HEK293 (cell line): ENCODE measurements at regions not wholly inside any gene's neighbourhood (a gene's known extent, or its start where the extent isn't known, plus 50 kb on each side); places are given as distances from the start of the nearest gene placed in this dataset.

Experiments
- CTCF ChIP-seq: fragments of 450-650 bp; formaldehyde crosslinking; IDR thresholded peaks from 2 replicates; pipeline ENCODE4 v1.5.1; 2016; ENCODE audit warnings: missing biosample characterization, missing genetic modification characterization
- MYNN ChIP-seq: fragments of 450-650 bp; formaldehyde crosslinking; IDR thresholded peaks from 2 replicates; pipeline ENCODE4 v1.5.1; 2016; ENCODE audit warnings: missing biosample characterization, missing genetic modification characterization, borderline replicate concordance
- REPIN1 ChIP-seq: fragments of 450-650 bp; formaldehyde crosslinking; IDR thresholded peaks from 2 replicates; pipeline ENCODE4 v1.5.1; 2017; ENCODE audit warnings: missing biosample characterization, missing genetic modification characterization, low read depth
- YY1 ChIP-seq: fragments of 450-650 bp; formaldehyde crosslinking; IDR thresholded peaks from 2 replicates; pipeline ENCODE4 v1.5.1; 2018; ENCODE audit warnings: missing biosample characterization, missing genetic modification characterization
- ZNF23 ChIP-seq: fragments of 450-650 bp; formaldehyde crosslinking; IDR thresholded peaks from 2 replicates; pipeline ENCODE4 v1.5.1; 2016; ENCODE audit warnings: missing biosample characterization, missing genetic modification characterization, borderline replicate concordance
- ZNF558 ChIP-seq: fragments of 450-650 bp; formaldehyde crosslinking; IDR thresholded peaks from 2 replicates; pipeline ENCODE4 v1.5.1; 2016; ENCODE audit warnings: missing biosample characterization, missing genetic modification characterization
- ZNF639 ChIP-seq: fragments of 450-650 bp; formaldehyde crosslinking; IDR thresholded peaks from 2 replicates; pipeline ENCODE4 v1.5.1; 2016; ENCODE audit warnings: missing biosample characterization, missing genetic modification characterization
- ZSCAN5A ChIP-seq: fragments of 450-650 bp; formaldehyde crosslinking; IDR thresholded peaks from 2 replicates; pipeline ENCODE4 v1.5.1; 2016; ENCODE audit warnings: missing biosample characterization, missing genetic modification characterization
- ZXDB ChIP-seq: fragments of 450-650 bp; formaldehyde crosslinking; IDR thresholded peaks from 2 replicates; pipeline ENCODE4 v1.5.1; 2016; ENCODE audit warnings: missing biosample characterization, missing genetic modification characterization

- TF ChIP-seq CTCF = no peak
- no peak for TF ChIP-seq ZNF558 (tag by site-specific recombination)
- no peak for TF ChIP-seq ZXDB (tag by site-specific recombination)
- no peak for TF ChIP-seq ZNF23 (tag by site-specific recombination)
- TF ChIP-seq YY1 (tag by site-specific recombination) = no peak
- no peak for TF ChIP-seq MYNN
- TF ChIP-seq ZSCAN5A (tag by site-specific recombination) = no peak
- no peak for TF ChIP-seq ZNF639
- TF ChIP-seq REPIN1 = no peak
Measured at GRCh38 chr13:65535370-65535769, 1694.8 kb downstream of the PCDH9 start.
